OCI-LY1 (cell line): ENCODE measurements at regions not wholly inside any gene's neighbourhood (a gene's known extent, or its start where the extent isn't known, plus 50 kb on each side); places are given as distances from the start of the nearest gene placed in this dataset.

Experiments
- CTCF ChIP-seq: fragments of 200-600 bp; sonication (generic), shearing (Covaris generic); IDR thresholded peaks from 2 replicates; pipeline ENCODE4 v1.5.1; 2017; ENCODE audit warnings: mild to moderate bottlenecking, antibody characterized with exemption, low read length, moderate library complexity, mixed read lengths
- EZH2 ChIP-seq: fragments of 200-600 bp; sonication (generic), shearing (Covaris generic); IDR thresholded peaks from 2 replicates; pipeline ENCODE4 v1.8.0; 2017; ENCODE audit warnings: borderline replicate concordance, mixed run types, mild to moderate bottlenecking, antibody characterized with exemption, low read length, moderate library complexity, mixed read lengths

GRCh38 chr12:29943683-29944082, 159.9 kb upstream of the TMTC1 start:
- TF ChIP-seq CTCF (no peak), EZH2 (no peak)
